ENCODE measurements at regions not wholly inside any gene's neighbourhood (a gene's known extent, or its start where the extent isn't known, plus 50 kb on each side); places are given as distances from the start of the nearest gene placed in this dataset.

GRCh38 chr10:62736168-62736546 is 68.4 kb upstream of the ADO start:
- Mint-ChIP-seq H3K27ac (no peak overlapping the region), H3K9me3 (no peaks in the 10 kb centered on the region), H3K4me1 (no peaks in the 10 kb centered on the region), H3K36me3 (no peaks in the 10 kb centered on the region), H3K4me3 (no peak overlapping the region), H3K27me3 (ENCODE audit: low read depth in 2 of 2) (peaks cover 0 to 3% of the 10 kb centered on the region in 2 donors)
- 79% methylated on average over 2 of the region's 2 CpGs for WGBS (ENCODE audit: insufficient coverage)
- no peaks in the 10 kb centered on the region for H3K9me3 ChIP-seq (ENCODE audit: control insufficient read depth, insufficient read depth, low read length)
- H3K27ac ChIP-seq (ENCODE audit: low read length), result no peak overlapping the region
- H3K4me1 ChIP-seq (ENCODE audit: control insufficient read depth, insufficient read depth, low read length), result peaks cover 30% of the 10 kb centered on the region
- ATAC-seq (no peak), DNase-seq (no peak)
- TF ChIP-seq CTCF (IDR thresholded peaks at IDR 0.05), result no peak
- H3K36me3 ChIP-seq (ENCODE audit: control insufficient read depth, insufficient read depth, low read length), result no peaks in the 10 kb centered on the region
- intact Hi-C loops (cut with micrococcal nuclease), result no loop called here
- no peaks in the 10 kb centered on the region for H3K27me3 ChIP-seq (ENCODE audit: control insufficient read depth, insufficient read depth, low read length)
- H3K4me3 ChIP-seq (ENCODE audit: low read length), result no peak overlapping the region

- no peak overlapping the region for H3K4me3 ChIP-seq (ENCODE audit: low read length)
- Mint-ChIP-seq H3K4me3 (no peak overlapping the region), H3K9me3 (no peaks in the 10 kb centered on the region), H3K36me3 (no peaks in the 10 kb centered on the region), H3K4me1 (peaks cover 5% of the 10 kb centered on the region in 2 donors), H3K27ac (no peak overlapping the region), H3K27me3 (ENCODE audit: low read depth in 2 of 2) (peaks cover 6 to 9% of the 10 kb centered on the region in 2 donors)
- DNase-seq (no peak), ATAC-seq (no peak)
- no peaks in the 10 kb centered on the region for H3K9me3 ChIP-seq (ENCODE audit: control insufficient read depth, insufficient read depth, low read length)
- intact Hi-C loops (cut with micrococcal nuclease), result no loop called here
- H3K27ac ChIP-seq (ENCODE audit: low read length), result no peak overlapping the region
- no peak for TF ChIP-seq CTCF (IDR thresholded peaks at IDR 0.05)
- WGBS (ENCODE audit: insufficient coverage), result 77% methylated on average over 3 of the region's 3 CpGs
- H3K36me3 ChIP-seq (ENCODE audit: control insufficient read depth, insufficient read depth, low read length), result no peaks in the 10 kb centered on the region
- H3K27me3 ChIP-seq (ENCODE audit: control insufficient read depth, insufficient read depth, low read length), result no peaks in the 10 kb centered on the region
- H3K4me1 ChIP-seq (ENCODE audit: control insufficient read depth, insufficient read depth, low read length), result peaks cover 21% of the 10 kb centered on the region
Observed at GRCh38 chr10:62738916-62739315, 65.6 kb upstream of the ADO start.

- no peaks in the 10 kb centered on the region for H3K36me3 Mint-ChIP-seq
- no peak overlapping the region for H3K27ac Mint-ChIP-seq
- no peaks in the 10 kb centered on the region for H3K27me3 ChIP-seq (ENCODE audit: control insufficient read depth, insufficient read depth, low read length)
- H3K27me3 Mint-ChIP-seq (ENCODE audit: low read depth in 2 of 2), result peaks cover 6 to 9% of the 10 kb centered on the region in 2 donors
- H3K4me3 Mint-ChIP-seq, result no peak overlapping the region
- H3K9me3 Mint-ChIP-seq, result no peaks in the 10 kb centered on the region
- DNase-seq (no peak), ATAC-seq (no peak)
- intact Hi-C loops (cut with micrococcal nuclease), result no loop called here
- no peak overlapping the region for H3K4me3 ChIP-seq (ENCODE audit: low read length)
- WGBS (ENCODE audit: insufficient coverage), result 92% methylated on average over 4 of the region's 5 CpGs
- peaks cover 11% of the 10 kb centered on the region for H3K4me1 ChIP-seq (ENCODE audit: control insufficient read depth, insufficient read depth, low read length)
- TF ChIP-seq CTCF (IDR thresholded peaks at IDR 0.05), result no peak
- peaks cover 5% of the 10 kb centered on the region in 2 donors for H3K4me1 Mint-ChIP-seq
- H3K27ac ChIP-seq (ENCODE audit: low read length), result no peak overlapping the region
- H3K36me3 ChIP-seq (ENCODE audit: control insufficient read depth, insufficient read depth, low read length), result no peaks in the 10 kb centered on the region
- H3K9me3 ChIP-seq (ENCODE audit: control insufficient read depth, insufficient read depth, low read length), result no peaks in the 10 kb centered on the region
Observed at GRCh38 chr10:62740885-62741745, 63.4 kb upstream of the ADO start.

GRCh38 chr10:62741996-62742395 is 62.5 kb upstream of the ADO start:
- H3K4me3 ChIP-seq (ENCODE audit: low read length), result no peak overlapping the region
- no peak for ATAC-seq
- intact Hi-C loops (cut with micrococcal nuclease), result no loop called here
- H3K9me3 ChIP-seq (ENCODE audit: control insufficient read depth, insufficient read depth, low read length), result no peaks in the 10 kb centered on the region
- WGBS (ENCODE audit: insufficient coverage), result 95% methylated on average over 3 of the region's 7 CpGs
- TF ChIP-seq CTCF (IDR thresholded peaks at IDR 0.05), result no peak
- DNase-seq, result no peak
- H3K36me3 Mint-ChIP-seq, result no peaks in the 10 kb centered on the region
- H3K27me3 ChIP-seq (ENCODE audit: control insufficient read depth, insufficient read depth, low read length), result no peaks in the 10 kb centered on the region
- no peaks in the 10 kb centered on the region for H3K36me3 ChIP-seq (ENCODE audit: control insufficient read depth, insufficient read depth, low read length)
- H3K4me3 Mint-ChIP-seq, result no peak overlapping the region
- peaks cover 6% of the 10 kb centered on the region for H3K4me1 ChIP-seq (ENCODE audit: control insufficient read depth, insufficient read depth, low read length)
- H3K27me3 Mint-ChIP-seq (ENCODE audit: low read depth in 2 of 2), result peaks cover 6 to 9% of the 10 kb centered on the region in 2 donors
- peaks cover 5% of the 10 kb centered on the region in 2 donors for H3K4me1 Mint-ChIP-seq
- no peaks in the 10 kb centered on the region for H3K9me3 Mint-ChIP-seq
- H3K27ac ChIP-seq (ENCODE audit: low read length), result no peak overlapping the region
- H3K27ac Mint-ChIP-seq, result no peak overlapping the region

Data from natural killer cell (primary cell).